Putamen (tissue), 1 donor: ENCODE measurements at regions not wholly inside any gene's neighbourhood (a gene's known extent, or its start where the extent isn't known, plus 50 kb on each side); places are given as distances from the start of the nearest gene placed in this dataset.

ENCODE experiments used
- DNase-seq: peaks from one replicate; pipeline ENCODE4 v3.0.0-alpha.2; 2016; ENCODE audit warnings: low spot score

DNA sequence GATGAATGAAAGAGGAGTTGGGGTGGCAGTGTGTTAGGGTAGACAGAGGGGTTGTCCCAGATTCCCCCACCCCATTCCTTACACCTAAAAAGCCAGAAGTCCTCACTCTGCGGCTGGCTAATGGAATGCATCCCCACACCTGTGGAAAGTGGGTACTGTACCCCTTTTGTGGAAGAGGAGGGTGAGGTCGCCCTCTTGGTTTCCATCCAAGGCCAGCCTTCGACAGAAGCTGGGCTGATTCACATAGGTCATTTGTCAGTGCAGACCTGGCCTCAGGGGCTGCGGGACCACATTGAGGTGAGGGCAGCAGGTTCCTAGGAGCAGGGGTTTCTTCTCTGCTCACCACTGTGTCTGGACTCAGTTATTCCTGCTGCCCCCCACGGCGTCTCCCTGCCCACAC, 671.6 kb downstream of the MATN1 start:
- DNase-seq = no peak

DNA sequence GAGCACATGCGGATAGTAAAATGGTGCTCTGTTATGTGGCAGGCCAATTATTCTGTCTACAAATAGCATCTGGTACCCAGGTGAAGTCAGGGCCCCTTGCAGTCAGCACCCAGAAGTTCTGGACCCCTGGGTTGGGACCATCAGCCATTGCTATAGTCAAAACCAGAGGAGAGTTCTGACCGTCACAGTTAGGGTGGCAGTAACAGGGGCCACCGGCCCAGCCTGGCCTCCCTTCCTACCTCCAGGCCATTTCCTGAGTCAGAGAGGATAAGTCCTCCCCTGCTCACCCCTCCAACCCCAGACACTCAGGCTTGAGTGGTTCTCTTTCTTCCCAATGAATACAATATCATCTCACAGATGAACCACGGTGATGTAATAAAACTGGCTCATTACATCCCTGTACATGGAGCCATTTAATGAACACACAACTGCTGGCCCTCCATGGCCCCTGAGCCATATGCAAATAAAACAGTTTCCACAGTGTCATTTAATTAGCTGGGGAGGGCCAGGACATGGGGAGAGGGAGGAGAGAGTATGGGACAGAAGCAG, 673.6 kb downstream of the MATN1 start:
- no peak for DNase-seq

DNA sequence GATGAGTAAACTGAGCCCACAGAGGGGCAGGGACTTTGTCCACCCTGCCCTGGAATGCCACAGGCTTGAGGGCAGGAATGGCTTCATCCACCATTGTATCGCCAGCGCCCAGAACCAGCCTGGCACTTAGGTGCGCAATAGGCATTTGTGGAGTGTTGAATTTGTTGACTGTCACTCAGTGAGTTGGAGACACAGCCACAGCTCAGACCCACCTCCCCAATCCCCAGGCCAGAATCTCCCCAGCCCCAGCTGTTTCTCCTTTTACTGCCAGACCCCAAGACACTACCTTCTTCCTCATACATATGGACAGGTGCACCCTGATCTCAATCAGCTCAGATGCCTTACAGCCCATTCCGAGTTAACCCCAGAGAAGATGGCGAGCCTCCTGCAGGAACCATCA, 674.5 kb downstream of the MATN1 start:
- no peak for DNase-seq

DNA sequence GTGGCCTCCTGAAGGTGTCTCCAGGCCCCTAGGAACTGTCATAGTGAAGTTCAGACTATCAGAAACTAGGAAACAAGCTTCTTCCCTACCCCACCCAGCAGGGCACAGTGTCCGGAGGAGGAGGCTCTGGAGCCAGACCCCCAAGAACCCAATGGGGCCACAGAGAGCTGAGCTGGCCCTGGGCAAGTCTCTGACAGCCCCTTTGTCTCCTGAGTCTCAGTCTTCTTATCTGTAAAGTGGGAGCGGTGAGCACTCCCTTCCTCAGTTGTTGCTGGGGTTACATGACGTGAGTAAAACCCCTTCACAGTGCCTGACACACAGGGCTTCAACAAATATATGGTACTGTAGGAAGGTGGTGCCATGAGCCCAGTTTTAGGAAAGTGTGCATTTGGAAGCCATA, 675.8 kb downstream of the MATN1 start:
- DNase-seq = no peak

DNA sequence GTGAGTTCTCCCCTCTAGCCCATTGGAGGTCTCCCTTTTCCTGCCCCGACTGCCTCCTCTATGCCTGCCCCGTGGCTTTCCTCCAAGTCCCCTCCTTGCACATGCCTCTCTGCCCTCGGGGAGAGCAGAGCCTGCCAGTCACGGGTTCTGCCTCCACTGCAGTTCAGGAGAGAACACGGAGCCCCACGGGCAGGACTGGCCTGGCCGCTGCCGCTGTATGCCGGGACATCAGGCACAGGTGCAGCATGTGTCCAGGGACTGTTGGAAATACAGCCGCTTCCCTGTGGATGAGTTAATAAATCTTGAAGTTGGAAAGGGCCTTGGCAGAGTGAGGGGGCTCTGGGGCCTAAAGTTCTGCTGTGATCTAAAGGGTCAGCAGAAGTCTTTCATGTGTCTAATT, 676.6 kb downstream of the MATN1 start:
- DNase-seq = no peak

DNA sequence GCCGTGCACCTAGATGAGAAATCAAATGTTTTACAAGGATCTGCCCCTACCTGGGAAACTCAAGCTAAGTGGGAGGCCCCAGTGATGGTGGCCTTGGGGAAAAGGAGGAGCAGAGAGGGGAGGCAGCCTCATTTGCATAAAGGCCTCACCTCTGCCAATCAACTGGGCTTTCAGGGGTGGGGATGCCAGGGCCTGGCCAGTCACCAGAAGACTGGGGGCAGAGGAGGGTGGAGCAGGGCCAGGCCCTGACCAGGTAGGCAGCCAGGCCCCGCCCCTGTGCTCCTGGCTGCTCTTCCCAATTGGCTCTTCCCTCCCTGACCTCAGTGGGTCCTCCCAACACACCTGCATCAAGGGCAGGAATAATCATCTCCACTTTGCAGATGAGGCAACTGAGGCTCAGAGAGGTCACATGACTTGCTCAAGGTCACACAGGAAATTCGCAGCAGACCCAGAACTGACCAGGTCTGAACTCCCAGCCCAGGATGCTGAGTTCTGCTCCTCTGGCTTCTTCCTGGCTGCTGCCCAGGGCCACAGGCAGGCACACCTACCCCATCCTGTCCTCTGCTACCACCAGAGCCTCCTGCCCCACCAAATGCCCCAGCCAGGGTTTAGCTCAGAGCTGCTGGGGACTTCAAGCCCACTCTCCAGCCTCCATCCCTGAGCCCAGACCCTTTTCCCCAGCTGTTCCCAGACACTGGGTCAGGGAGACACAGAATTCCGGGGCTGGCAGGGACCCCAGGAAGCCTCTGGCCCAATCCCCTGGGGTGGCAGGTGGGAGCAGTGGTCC, 677.9 kb downstream of the MATN1 start:
- DNase-seq = no peak

DNA sequence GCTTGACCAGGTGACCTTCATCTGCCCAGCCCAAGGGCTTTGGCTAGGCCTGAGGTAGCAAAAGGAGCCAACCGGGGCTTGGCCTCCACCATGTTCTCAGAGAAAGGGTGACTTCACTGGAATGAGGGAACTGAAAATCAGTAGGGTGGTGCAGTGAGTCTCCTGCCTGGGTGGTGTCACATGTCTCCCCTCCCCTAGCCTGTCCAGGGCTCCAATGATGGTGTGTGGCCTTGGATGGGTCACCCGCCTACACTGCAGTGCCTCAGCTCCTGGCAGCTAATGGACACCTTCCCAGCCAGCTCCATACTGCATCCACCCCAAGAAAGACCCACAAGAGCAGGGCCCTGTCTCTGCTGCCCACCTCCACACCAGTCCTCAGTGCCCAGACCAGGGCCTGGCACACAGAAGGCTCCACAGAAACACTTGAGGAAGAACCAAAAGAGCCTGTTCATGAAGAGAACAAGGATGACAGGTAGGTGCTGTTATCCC, 678.7 kb downstream of the MATN1 start:
- DNase-seq = no peak

DNA sequence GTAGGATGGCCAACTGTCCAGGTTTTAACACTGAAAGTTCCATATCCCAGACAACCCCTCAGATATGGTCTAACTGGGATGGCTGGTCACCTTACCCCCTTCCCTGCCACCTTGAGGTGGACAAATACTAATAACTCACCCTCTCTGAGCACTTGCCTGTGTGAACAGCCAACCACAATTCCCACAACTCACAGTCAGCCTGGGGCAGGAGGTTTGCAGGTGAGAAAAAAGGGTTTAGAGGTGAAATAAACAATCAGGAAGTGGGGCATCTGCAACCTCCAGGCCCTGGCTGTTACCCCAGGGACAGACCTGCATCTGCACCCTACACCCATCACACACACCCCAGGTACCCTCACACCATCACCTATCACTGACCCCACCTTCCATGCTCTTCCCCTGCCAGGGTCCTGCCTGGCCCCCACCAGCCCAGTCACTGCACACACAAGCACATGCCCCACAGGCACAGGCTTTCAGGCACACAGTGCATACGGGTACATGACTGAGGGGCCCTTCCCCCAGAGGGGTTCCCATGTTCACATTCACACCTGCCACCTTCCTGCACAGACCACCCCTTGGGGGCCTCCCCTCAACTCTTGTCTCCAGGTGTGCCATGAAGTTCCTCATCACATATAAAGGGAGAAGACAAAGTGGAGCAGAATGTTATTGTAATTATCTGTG, 679.5 kb downstream of the MATN1 start:
- DNase-seq = no peak

DNA sequence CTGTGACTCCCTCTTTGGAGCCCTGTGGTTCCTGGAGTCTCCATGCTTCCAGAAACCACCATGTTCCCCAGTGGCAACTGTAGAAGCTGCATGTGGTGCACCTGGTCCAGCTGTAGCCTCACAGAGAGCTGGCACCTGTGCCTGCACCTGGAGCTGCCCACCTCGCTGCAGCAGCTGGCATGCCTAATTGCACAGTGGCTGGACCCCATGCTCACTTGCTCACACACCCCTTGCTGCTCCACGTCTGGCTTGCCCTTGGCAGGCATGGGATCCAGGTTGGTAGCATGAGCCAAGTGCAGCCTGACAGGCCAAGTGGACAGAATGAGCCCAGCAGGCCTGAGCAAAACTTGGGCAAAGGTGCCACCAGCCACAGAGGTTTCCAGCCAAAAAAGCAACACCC, 680.1 kb downstream of the MATN1 start:
- no peak for DNase-seq

DNA sequence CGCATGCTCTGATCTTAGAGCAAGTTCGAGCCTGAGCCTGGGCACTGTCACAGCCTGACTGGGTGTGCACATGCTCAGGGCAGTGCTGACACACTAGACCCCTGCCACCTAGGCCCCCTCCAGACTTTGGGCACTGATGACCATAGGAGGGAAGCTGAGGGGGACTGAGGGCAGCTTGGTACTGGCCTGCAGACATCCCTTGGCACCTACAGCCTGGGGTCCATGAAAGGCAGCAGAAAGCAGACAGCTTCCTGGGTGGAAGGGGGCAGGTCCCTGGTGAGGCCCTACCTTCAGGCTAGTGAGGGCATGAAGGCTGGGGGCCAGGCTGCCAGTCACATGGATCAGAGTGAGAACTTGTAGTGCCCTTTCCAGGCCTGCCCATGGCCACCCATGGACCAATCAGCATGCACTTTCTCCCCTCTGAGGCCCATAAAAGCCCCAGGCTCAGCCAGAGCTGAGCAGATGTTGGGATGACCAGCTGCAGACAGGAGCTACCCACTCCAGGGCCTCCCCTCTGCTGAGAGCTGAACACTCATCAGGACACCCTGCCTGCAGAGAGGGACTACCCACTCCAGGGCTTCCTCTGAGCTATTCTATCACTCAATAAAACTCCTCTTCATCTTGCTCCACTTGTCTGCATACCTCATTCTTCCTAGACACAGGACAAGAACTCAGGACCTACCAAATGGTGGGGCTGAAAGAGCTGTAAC, 680.8 kb downstream of the MATN1 start:
- DNase-seq = no peak

DNA sequence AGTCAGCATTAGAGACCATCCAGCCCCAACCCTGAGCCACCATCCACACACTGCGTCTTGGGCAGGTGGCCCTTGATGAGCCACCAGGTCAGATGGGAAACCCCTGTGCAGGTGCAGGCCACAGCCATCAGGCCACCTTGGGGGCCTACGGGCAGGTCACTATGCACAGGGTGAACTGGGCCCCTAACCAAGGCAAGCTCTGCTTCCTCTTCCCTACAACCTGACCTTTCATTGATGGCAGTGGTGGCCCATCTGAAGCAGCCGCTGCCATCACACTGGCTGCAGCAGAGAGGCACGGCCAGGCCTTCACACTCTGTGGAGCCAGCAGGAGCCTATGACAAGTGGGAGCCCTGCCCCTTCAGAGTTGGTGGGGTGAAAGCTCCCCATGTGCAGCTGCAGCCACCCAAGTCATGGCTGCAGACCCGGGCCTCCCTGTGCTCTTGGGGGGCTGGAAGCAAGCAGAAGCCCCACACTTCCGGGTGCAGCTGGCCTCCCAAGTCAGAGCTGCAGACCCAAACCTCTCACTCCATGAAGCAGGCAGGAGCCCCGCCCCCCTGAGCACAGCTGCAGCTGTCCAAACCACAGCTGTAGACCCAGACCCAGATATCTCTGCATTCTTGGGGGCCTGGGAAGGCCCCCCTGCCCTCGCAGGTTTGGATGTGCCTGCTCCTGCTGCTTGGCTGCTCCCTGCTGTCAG, 681.5 kb downstream of the MATN1 start:
- DNase-seq = no peak

DNA sequence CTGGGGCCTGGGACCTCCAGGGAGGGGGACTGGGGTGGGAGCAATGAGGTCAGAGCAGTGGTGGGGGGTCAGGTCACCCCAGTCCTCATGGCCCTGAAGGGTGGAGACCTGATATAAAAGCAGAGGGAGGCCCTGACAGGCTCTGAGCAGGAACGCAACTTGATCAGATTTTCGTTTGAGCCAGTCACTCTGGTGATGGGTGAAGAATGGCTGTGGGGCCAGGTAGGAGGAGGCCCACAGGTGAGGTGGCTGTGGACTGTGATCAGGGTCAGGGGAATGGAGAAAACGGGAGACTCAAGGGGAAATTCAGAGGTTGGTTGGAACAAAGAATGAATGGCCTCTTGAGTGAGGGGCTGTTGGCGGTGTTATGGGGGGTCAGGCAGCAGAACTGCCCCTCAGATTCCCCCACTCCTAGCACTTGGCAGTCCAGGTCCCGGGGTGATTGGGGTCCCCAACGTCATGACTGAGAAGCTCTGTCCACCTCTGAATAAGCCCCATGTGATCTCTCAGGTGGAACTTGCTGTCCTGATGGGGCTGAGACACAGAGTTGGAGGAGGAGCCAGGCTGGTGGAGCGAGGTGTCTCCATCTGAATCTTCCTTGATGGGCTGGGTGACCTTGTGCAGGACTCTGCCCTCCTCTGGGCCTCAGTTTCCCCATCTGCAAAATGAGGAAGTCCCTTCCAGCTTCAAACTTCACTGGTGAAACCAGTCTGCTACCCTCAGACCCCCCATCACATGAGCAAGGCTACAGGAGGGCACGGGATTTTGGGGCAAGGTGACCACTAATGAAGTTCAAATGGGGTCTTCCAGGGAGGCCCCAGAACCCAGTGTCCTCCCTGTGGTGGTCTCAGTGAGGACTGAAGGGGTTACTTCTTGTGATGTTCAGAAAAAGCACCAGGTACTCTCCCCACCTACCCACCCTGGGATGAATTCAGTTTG, 683.0 kb downstream of the MATN1 start:
- no peak for DNase-seq

DNA sequence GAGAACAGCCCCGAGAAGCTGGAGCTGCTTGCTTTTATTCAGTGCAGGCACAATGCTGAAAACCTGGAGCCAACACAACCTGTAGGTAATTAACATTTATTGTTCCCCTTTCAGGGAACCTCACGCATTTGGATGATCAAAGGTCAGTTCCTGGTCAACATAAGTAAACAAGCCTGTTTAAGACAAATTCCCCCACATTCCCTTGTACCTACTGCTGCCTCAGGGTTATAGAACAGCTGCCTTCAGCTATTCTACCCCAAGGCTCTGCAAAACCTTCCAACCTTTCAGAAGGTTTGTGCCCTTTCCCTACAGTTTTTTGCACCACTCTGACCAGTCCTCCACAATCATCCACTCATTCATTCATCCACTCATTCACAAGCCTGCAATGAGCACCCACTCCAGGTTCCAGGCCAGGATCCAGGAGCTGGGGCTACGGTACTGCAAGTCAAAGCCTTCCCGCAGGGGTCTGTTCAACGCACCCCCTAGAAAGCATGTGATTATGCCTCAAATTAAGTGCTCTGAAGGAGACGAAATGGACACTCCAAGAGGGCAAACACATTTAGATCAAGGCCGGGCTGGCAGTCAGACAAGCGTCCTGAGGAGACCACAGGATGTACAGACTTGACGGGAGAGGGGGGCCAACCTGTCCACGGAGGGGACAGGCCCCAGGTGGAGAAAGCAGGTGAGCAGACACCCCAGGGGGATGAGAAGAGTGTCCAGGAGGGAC, 683.9 kb downstream of the MATN1 start:
- DNase-seq = no peak

DNA sequence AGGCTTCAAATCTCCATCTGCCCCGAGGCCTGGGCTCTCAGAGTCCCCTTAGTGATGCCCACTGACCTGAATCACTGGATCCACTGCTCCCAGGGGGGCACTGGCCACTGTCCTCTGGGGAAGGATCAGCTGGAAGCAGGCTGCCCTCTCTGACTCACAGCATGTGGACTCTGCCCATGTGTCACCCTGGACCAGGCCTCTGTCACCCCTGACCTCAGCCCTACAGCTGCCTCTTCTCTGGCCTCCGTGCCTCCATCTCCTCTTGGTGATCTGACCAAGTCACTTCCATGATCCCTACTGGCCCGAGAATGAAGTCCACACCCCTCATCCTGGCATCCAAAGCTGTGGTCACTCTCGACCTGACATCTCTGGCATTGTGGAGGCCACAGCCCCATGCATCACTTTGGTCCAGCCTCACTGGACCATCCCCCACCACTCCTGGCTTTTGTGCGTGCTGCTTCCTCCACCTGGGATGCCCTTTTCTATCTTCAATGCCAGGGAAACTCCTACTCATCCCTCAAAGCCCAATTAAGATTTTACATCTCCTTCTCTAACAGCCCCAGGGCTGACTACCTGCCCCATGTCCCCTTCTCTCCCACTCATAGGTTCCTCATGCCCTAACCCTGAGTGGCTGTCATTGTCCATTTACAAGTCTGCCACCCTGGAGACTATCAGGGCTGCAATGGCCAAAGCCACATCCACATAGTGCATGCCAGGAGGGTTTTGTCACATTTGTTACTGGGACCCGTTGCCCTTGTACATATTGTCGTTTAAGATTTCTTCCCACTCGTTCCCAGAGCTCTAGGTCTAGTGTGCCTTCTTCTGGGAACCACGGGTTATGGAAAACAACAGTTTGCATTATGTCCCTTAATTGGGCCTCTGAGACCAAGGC, 685.0 kb downstream of the MATN1 start:
- DNase-seq = no peak

DNA sequence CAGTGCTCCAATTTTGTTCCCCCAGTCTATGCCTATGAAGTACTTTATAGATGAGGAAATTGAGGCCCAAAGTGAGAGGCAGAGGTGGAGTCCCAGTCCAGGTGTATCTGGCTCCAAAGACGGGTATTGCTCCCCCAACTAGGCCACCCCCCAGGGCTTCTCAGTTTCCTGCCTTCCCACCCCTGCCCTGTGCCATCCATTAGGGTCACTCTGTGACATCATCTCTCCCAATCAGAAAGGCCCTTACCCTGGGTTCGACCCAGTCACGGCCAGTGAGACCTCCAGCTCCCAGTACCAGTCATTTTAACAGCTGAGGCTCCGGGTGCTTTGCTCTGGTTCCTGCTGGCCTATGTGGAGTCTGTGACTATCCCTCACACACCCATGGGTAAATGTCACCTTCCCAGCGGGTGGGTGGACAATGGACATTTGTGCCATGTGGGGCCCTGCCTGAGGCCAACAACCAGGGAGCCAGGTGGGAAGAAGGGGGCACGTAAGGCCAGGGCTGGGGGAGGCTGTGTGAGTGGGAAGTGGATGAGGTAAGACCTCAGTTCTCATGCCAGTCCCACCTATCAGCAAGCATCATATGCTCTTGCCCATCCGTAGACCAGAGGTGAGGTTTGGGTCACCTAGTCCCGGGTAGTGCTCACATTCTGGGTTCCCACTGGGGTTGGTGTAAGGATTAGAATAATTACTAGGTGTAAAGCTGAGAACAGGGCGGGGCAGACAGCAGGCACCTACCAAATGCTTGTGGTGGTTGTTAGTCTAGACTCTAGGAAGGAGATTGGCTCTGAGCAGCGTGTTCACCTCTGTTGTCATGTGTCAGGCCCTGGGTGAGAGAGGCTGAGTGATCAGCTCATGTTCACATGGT, 685.9 kb downstream of the MATN1 start:
- no peak for DNase-seq

DNA sequence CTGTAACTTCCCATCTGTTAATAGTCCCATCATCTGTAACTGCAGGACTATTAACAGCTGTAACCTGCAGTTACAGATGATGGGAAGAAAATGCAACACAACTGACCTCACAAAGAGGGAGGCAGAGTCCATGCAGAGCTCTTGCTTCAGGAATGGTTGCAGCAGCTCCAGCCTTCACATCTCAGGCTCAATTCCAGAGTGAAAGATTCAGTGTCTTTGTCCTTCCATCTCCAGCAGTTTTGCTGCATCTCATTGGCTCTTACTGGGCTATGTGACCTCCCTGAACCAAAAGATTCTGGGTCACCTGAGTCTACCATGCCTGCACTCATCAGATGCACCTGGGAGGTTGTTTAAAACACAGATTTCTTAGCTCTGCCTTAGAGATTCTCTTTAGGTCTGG, 686.7 kb downstream of the MATN1 start:
- no peak for DNase-seq

DNA sequence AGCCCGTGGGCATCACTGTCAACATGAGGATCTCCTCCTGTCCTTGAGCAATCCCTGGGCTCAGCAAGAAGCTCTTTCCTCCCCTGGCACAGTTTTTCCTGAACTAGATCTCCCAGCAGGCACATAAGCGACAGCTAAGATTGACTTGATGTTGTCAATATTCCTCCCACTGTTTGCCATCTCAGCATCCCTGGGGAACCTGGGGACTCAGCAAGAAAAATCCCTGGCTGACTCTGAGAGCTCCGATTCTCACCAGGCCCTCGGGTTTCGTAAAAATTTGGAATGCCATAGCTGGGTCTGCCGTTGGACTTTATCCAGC, 687.2 kb downstream of the MATN1 start:
- peak; percentile 45 for DNase-seq

DNA sequence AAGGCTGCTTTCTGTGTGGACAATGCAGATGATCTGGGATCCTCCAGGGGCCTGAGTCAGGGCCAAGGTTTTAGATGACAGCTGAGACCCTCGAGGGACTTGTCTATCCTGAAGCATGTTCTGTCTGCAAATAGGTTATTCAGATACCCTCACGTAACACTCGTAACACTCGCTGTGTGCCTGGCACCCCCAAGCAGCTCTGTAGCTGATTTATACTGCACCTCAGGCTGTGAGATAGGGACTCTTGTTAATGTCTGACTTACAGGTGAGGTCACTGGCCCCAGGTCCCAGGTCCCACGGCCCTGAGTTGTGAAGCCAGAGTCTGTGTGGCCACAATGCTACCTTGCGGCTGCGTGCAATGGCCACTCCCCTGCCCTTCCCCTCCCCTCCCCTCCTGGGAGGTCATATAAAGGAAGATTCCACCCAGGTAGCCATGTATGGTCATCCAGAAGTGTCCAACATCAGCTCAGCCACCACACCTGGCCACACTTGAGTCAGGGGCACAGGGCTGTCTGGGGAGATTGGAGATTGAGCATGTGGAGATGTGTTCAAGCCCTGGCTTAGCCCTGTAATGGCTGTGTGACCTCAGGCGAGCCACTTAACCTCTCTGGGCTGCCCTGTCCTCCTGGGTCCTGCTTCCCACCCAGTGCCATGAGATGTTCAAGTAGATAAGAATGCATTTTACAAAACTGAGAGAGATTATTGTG, 687.7 kb downstream of the MATN1 start:
- DNase-seq = no peak
